Ectodermal cell (in vitro differentiated cells): ENCODE measurements at regions not wholly inside any gene's neighbourhood (a gene's known extent, or its start where the extent isn't known, plus 50 kb on each side); places are given as distances from the start of the nearest gene placed in this dataset.

Experiments used
- H3K27ac ChIP-seq: 2 replicates; pipeline ENCODE4 v1.7.0; 2013; ENCODE audit warnings: mild to moderate bottlenecking, low read depth, low read length; ENCODE audit not compliant: insufficient read depth, poor library complexity, severe bottlenecking
- H3K27me3 ChIP-seq: 2 replicates; pipeline ENCODE4 v1.7.0; 2013; ENCODE audit warnings: mild to moderate bottlenecking, low read length; ENCODE audit not compliant: insufficient read depth, control insufficient read depth, poor library complexity, severe bottlenecking
- H3K36me3 ChIP-seq: one replicate; pipeline ENCODE4 v1.7.0; 2013; ENCODE audit warnings: low read length; ENCODE audit not compliant: control insufficient read depth, insufficient read depth
- H3K4me1 ChIP-seq: one replicate; pipeline ENCODE4 v1.7.0; 2013; ENCODE audit warnings: low read length; ENCODE audit not compliant: control insufficient read depth, insufficient read depth
- H3K4me3 ChIP-seq: 2 replicates; pipeline ENCODE4 v1.7.0; 2013; ENCODE audit warnings: low read depth, low read length, control low read depth; ENCODE audit not compliant: insufficient read depth
- H3K9me3 ChIP-seq: 2 replicates; pipeline ENCODE4 v1.7.0; 2013; ENCODE audit warnings: mild to moderate bottlenecking, low read length, moderate library complexity; ENCODE audit not compliant: control insufficient read depth
- WGBS, 2 experiments: methylation state at CpG; one replicate each; pipeline ENCODE4 v1.1.7; 2013; ENCODE audit warnings: missing lambda C conversion rate in 2 of 2; 5-methylcytosine and 5-hydroxymethylcytosine counted together

GRCh38 chr18:27619906-27620305 lies 434.8 kb upstream of the CHST9 start:
- H3K27me3 ChIP-seq = no peaks in the 10 kb centered on the region
- 95 to 97% methylated on average over 4 of the region's 4 CpGs for WGBS, 2 experiments
- no peak overlapping the region for H3K4me3 ChIP-seq
- no peaks in the 10 kb centered on the region for H3K9me3 ChIP-seq
- no peaks in the 10 kb centered on the region for H3K4me1 ChIP-seq
- no peaks in the 10 kb centered on the region for H3K36me3 ChIP-seq
- no peak overlapping the region for H3K27ac ChIP-seq

- no peaks in the 10 kb centered on the region for H3K4me1 ChIP-seq
- WGBS, 2 experiments = 97 to 98% methylated on average over 6 of the region's 6 CpGs
- H3K4me3 ChIP-seq = no peak overlapping the region
- no peaks in the 10 kb centered on the region for H3K9me3 ChIP-seq
- no peaks in the 10 kb centered on the region for H3K27me3 ChIP-seq
- H3K27ac ChIP-seq = no peak overlapping the region
- no peaks in the 10 kb centered on the region for H3K36me3 ChIP-seq
Measured at GRCh38 chr18:27619090-27619772, 434.1 kb upstream of the CHST9 start.

DNA sequence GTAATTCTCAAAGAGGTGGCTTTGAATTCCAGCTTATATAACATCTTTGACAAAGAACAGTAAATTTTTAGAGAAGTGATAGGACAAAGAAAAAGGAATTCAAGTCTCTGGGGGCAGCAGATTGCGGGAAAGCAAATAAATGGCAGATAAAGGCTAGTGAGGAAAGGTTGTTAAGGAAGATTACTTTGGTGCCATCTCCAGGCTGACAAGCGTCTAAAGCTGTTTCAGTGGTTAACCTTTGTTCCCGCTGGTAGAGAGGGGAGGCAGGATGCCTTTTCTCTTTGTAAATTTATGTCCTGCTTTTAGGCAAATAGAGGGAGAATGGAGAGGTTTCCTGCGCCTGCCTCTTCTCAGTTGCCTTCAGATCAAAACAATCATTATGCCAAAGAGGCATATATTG lies 431.2 kb upstream of the CHST9 start:
- Histone ChIP-seq H3K4me1 (no peaks in the 10 kb centered on the region), H3K27me3 (no peaks in the 10 kb centered on the region), H3K4me3 (no peak overlapping the region), H3K36me3 (no peaks in the 10 kb centered on the region), H3K27ac (no peak overlapping the region), H3K9me3 (no peaks in the 10 kb centered on the region)
- WGBS, 2 experiments = 72 to 74% methylated on average over 3 to 4 of the region's 4 CpGs

- Histone ChIP-seq H3K4me3 (no peak overlapping the region), H3K27me3 (no peaks in the 10 kb centered on the region), H3K27ac (no peak overlapping the region), H3K9me3 (no peaks in the 10 kb centered on the region), H3K36me3 (no peaks in the 10 kb centered on the region), H3K4me1 (no peaks in the 10 kb centered on the region)
- WGBS, 2 experiments = 91 to 93% methylated on average over 8 of the region's 8 CpGs
Measured at GRCh38 chr18:27614951-27615844, 430.1 kb upstream of the CHST9 start.

- H3K9me3 ChIP-seq = no peaks in the 10 kb centered on the region
- no peaks in the 10 kb centered on the region for H3K4me1 ChIP-seq
- H3K27ac ChIP-seq = no peak overlapping the region
- no peaks in the 10 kb centered on the region for H3K36me3 ChIP-seq
- H3K4me3 ChIP-seq = no peak overlapping the region
- no peaks in the 10 kb centered on the region for H3K27me3 ChIP-seq
Measured at GRCh38 chr18:27609221-27609620, 424.1 kb upstream of the CHST9 start.

GRCh38 chr18:27608742-27609141 lies 423.6 kb upstream of the CHST9 start:
- H3K4me3 ChIP-seq = no peak overlapping the region
- 85 to 95% methylated on average over 3 of the region's 3 CpGs for WGBS, 2 experiments
- H3K4me1 ChIP-seq = no peaks in the 10 kb centered on the region
- H3K27me3 ChIP-seq = no peaks in the 10 kb centered on the region
- no peaks in the 10 kb centered on the region for H3K36me3 ChIP-seq
- no peak overlapping the region for H3K27ac ChIP-seq
- no peaks in the 10 kb centered on the region for H3K9me3 ChIP-seq

DNA sequence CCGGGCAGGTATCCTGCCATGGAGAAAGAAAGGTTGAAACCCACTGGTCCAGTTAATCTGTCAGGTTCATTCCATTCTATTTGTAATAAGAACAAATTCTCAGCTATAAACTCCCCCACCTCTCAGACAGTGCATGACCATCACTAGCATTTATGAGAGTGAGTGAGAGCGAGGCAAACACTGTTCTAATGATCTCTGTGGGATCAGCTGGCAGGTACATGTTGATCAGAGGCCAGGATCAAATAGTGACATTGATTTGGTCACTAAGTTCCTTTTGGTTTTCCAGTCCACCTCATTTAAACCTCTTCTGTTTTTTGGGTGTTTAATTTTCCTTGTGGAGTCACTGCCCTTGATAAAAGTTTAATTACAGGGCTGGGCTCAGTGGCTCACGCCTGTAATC lies 423.1 kb upstream of the CHST9 start:
- H3K4me1 ChIP-seq = no peaks in the 10 kb centered on the region
- no peak overlapping the region for H3K4me3 ChIP-seq
- H3K27ac ChIP-seq = no peak overlapping the region
- H3K27me3 ChIP-seq = no peaks in the 10 kb centered on the region
- WGBS, 2 experiments = 94% methylated on average over 3 of the region's 3 CpGs
- H3K9me3 ChIP-seq = no peaks in the 10 kb centered on the region
- no peaks in the 10 kb centered on the region for H3K36me3 ChIP-seq

DNA sequence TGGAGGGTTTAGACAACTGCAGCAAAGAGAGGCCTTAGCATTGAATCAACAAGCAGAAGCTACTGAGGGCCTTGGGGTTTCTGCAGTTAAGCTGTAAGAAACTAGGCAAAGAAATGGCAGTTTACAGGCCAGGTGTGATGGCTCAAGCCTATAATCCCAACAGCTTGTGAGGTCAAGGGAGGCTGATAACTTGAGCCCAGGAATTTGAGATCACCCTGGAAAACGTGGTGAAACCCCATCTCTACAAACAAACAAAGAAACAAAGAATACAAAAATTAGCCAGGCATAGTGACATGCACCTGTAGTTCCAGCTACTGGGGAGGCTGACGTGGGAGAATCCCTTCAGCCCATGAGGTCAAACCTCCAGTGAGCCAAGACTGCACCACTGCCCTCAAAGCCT lies 421.6 kb upstream of the CHST9 start:
- H3K27ac ChIP-seq = no peak overlapping the region
- no peaks in the 10 kb centered on the region for H3K4me1 ChIP-seq
- H3K9me3 ChIP-seq = no peaks in the 10 kb centered on the region
- no peak overlapping the region for H3K4me3 ChIP-seq
- WGBS, 2 experiments = 79 to 90% methylated on average over 2 of the region's 2 CpGs
- H3K36me3 ChIP-seq = no peaks in the 10 kb centered on the region
- H3K27me3 ChIP-seq = no peaks in the 10 kb centered on the region

GRCh38 chr18:27605107-27605834 lies 420.2 kb upstream of the CHST9 start:
- H3K4me1 ChIP-seq = no peaks in the 10 kb centered on the region
- no peaks in the 10 kb centered on the region for H3K27me3 ChIP-seq
- H3K4me3 ChIP-seq = no peak overlapping the region
- H3K9me3 ChIP-seq = no peaks in the 10 kb centered on the region
- no peak overlapping the region for H3K27ac ChIP-seq
- no peaks in the 10 kb centered on the region for H3K36me3 ChIP-seq
- 32 to 33% methylated on average over 5 of the region's 5 CpGs for WGBS, 2 experiments

GRCh38 chr18:27604583-27604982 lies 419.5 kb upstream of the CHST9 start:
- Histone ChIP-seq H3K27me3 (no peaks in the 10 kb centered on the region), H3K9me3 (no peaks in the 10 kb centered on the region)
- 56 to 64% methylated on average over 4 of the region's 4 CpGs for WGBS, 2 experiments

More at GRCh38 chr18:27604583-27604982, 419.5 kb upstream of the CHST9 start:
- H3K4me3 ChIP-seq = no peak overlapping the region
- no peak overlapping the region for H3K27ac ChIP-seq
- no peaks in the 10 kb centered on the region for H3K4me1 ChIP-seq
- H3K36me3 ChIP-seq = no peaks in the 10 kb centered on the region
